GM12874 (cell line): ENCODE measurements at regions not wholly inside any gene's neighbourhood (a gene's known extent, or its start where the extent isn't known, plus 50 kb on each side); places are given as distances from the start of the nearest gene placed in this dataset.

Source experiments
- TF ChIP-seq, protein P1 (sequence below): IDR thresholded peaks from 2 replicates; pipeline ENCODE4 v1.5.1; 2011; ENCODE audit warnings: low read depth, mild to moderate bottlenecking, control low read depth, low read length, moderate library complexity; ENCODE audit not compliant: insufficient read depth

DNA sequence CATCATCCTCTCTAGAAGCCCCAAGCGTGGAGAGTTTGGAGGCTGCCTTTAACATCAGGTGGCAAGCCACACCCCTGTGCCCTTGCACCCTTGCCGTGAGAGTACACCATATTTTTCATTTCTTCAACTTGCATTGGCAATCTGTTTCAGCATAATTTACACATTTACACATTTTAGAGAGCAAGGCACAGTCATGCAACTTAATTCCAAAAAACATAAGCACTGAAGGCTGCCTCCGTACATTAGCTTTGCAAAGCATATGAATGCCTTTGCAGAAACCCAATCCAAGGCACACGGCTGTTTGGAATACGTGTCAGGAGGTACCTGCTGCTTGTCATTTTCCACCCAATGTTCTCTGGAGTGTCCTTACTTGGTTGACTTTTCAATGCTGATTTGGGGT, 833.1 kb downstream of the VRK1 start:
- TF ChIP-seq, protein P1, sequence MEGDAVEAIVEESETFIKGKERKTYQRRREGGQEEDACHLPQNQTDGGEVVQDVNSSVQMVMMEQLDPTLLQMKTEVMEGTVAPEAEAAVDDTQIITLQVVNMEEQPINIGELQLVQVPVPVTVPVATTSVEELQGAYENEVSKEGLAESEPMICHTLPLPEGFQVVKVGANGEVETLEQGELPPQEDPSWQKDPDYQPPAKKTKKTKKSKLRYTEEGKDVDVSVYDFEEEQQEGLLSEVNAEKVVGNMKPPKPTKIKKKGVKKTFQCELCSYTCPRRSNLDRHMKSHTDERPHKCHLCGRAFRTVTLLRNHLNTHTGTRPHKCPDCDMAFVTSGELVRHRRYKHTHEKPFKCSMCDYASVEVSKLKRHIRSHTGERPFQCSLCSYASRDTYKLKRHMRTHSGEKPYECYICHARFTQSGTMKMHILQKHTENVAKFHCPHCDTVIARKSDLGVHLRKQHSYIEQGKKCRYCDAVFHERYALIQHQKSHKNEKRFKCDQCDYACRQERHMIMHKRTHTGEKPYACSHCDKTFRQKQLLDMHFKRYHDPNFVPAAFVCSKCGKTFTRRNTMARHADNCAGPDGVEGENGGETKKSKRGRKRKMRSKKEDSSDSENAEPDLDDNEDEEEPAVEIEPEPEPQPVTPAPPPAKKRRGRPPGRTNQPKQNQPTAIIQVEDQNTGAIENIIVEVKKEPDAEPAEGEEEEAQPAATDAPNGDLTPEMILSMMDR: no peak

DNA sequence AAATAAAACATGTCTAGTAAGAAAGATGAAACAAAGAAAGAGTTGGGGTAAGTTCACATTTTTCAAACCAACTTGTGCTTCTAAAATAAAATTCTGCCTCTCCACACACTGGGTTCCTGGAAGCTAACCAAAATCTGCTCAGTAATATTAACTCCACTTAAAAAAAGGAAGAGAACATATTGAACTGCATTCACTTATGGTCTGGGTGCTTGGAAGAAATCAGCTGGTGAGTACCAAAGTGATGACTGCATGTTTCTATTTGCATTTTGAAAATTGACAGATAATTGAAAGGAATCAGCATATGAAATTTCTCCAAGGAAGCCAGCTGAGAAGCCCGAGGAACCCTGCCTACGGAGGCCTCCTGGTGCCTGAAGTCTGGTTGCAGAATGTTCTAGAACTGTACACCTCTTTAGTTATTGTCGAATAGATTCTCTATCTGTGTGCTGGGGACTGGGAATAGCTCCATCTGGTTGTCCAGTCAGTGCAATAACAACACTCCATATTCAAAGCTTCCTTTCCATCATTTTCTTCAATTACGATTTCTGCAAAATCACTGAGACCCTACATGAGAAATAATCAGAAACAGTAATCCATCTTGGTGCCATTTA, 836.1 kb downstream of the VRK1 start:
- TF ChIP-seq, protein P1: no peak

DNA sequence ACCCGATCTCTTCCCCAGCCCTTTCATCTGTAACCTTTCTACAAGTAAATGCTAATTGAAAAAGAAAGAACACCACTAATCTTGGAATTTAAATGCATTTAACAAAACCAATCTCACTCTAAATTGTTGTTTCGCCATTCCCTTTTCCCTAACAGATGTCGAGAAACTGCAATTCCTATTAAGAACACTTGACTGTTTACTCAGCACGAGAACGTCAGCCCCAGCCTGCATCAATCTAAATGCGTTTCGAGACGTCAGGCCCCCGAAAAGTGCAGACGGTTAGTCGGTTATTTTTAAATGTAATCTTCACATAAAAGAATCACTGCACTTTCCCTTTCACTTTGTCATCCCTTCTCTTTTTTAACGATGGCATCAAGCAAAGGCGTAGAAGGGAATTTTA, 837.6 kb downstream of the VRK1 start:
- TF ChIP-seq, protein P1: no peak

DNA sequence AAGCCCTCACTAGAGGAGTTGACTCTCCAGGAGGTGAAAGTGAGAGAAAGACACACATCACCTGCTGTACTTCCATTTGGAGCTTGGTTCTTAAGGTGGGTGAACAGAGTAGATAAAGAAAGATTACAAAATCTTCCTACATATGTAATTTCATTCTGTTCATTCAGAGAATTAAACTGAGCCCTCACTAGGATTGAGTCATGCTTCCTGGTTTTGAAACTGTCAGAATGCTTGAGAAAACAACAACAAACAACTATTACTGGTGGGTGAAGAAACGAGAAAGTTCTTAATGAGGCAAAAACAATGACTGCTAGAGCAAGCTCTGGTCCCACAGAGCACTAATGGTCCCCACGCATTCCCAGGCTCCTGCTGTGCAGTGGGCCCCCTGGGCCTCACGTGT, 841.7 kb downstream of the VRK1 start:
- TF ChIP-seq, protein P1: no peak

DNA sequence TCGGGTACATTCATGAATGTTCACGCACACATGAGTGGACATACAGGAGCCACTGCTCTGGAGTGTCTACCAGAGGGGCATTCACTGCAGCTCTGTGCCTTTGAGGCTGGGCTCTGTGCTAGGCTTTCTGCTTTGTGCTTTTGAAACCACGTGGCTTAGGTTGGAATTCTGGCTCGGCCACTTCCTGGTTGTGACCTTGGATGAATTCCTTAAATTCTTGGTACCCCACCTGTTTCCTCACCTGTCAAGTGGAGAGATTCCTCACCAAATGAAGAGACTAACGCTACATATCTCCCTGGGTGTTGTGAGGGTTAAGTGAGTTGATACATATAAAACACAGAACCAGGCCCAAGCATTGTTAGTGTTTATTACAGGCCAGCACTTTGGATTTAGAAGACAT, 842.8 kb downstream of the VRK1 start:
- TF ChIP-seq, protein P1: no peak

DNA sequence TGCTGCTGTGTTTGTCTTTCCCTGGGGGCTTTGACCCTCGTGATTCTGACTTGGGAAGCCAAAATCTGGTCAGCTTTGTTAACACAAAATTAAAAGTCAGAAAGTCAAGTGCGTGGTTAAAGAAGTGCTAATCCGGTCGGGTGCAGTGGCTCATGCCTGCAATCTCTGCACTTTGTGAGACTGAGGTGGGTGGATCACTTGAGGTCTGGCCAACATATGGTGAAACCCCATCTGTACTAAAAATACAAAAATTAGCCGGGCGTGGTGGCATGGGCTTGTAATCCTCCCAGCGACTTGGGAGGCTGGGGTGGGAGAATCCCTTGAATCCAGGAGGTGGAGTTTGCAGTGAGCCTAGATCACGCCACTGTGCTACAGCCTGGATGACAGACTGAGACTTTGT, 844.6 kb downstream of the VRK1 start:
- TF ChIP-seq, protein P1: no peak

DNA sequence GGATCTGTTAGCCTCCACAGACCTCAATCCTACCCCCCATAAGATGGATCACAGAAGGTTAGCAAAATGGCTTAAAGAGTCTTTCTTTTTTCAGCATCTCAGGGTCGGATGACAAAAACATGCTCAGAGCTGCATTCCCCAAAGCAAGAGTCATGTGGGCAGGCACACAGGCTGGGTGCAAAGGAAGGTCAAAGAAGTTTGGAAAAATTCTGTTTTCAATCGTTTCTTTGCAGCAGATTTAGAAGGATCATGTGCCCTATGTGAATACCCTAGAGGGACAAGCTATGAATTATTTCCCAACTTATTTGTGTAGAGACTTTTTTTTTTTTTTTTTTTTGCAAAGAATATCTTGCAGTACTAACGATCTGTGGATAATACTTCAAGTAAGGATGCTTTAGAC, 845.4 kb downstream of the VRK1 start:
- TF ChIP-seq, protein P1: no peak
